HepG2 (cell line): ENCODE measurements at regions not wholly inside any gene's neighbourhood (a gene's known extent, or its start where the extent isn't known, plus 50 kb on each side); places are given as distances from the start of the nearest gene placed in this dataset.

ENCODE experiments used
- ATAC-seq: fragments of 200-7000 bp; cut with Tn5 transposase; 3 replicates; pipeline ENCODE4 v1.9.1; 2020; ENCODE audit warnings: mild to moderate bottlenecking, moderate library complexity
- BruUV-seq: library from RNA; stranded (reverse); fragments of 400-500 nt; replicated peaks from 2 replicates; lab custom pipeline; 2021; lab: Mats Ljungman, UMichigan
- CTCF ChIA-PET: fragments of 300-600 bp; formaldehyde crosslinking; extraction: SDS; loops from one replicate; lab custom pipeline; 2021; ENCODE audit warnings: low total read pairs, inconsistent platforms, low intra/inter-chr PET ratio; lab: Yijun Ruan, JAX
- POLR2A ChIA-PET: fragments of 350-600 bp; sonication (Branson Sonifier 250); formaldehyde crosslinking; loops from one replicate; lab custom pipeline; 2020; ENCODE audit warnings: antibody characterized with exemption, inconsistent platforms; lab: Yijun Ruan, JAX
- DNase-seq: peaks from one replicate; pipeline ENCODE4 v3.0.0-alpha.2; 2015; ENCODE audit warnings: low spot score
- FAIRE-seq: peaks from 3 replicates; lab custom pipeline; 2011; peaks lifted over from hg19 to GRCh38; lab: Jason Lieb, UNC
- H2AFZ ChIP-seq: one replicate; pipeline ENCODE4 v1.6.1; 2011; ENCODE audit warnings: low read length, inconsistent platforms
- H3K27ac ChIP-seq: fragments of 300-600 bp; 3 replicates; pipeline ENCODE4 v1.8.0; 2011; ENCODE audit warnings: mixed run types, mild to moderate bottlenecking, mixed read lengths, low read length, inconsistent platforms; ENCODE audit not compliant: insufficient read depth; ENCODE audit errors: extremely low read length
- H3K27me3 ChIP-seq, 2 experiments: fragments of 200-600 bp in 1 of 2; 2 replicates in 1 of 2; 3 replicates in 1 of 2; pipeline versions ENCODE4 v1.6.0 to v1.8.0; 2011; ENCODE audit warnings: low read length in 2 of 2, mild to moderate bottlenecking in 2 of 2, moderate library complexity in 2 of 2, inconsistent platforms in 1 of 2; ENCODE audit not compliant: insufficient read depth in 2 of 2, control insufficient read depth in 1 of 2
- H3K36me3 ChIP-seq, 2 experiments: fragments of 200-600 bp in 1 of 2; replicated peaks in 1 of 2; 2 replicates in 1 of 2; 3 replicates in 1 of 2; pipeline versions ENCODE4 v1.5.1 to v1.8.0; 2011; ENCODE audit warnings: low read length in 2 of 2, inconsistent platforms in 1 of 2; ENCODE audit not compliant: insufficient read depth in 2 of 2, control insufficient read depth in 1 of 2
- H3K4me1 ChIP-seq: 2 replicates; pipeline ENCODE4 v1.5.1; 2012; ENCODE audit warnings: low read length, inconsistent platforms; ENCODE audit not compliant: insufficient read depth
- H3K4me2 ChIP-seq: 2 replicates; pipeline ENCODE4 v1.6.0; 2011; ENCODE audit warnings: low read depth, low read length, inconsistent platforms
- H3K4me3 ChIP-seq, 3 experiments: fragments of 200-600 bp in 1 of 3; sonication (generic), shearing (Covaris generic) in 1 of 3; replicated peaks in 1 of 3; 2 replicates each; pipeline ENCODE4 v1.5.1; 2011 to 2016; ENCODE audit warnings: low read length in 3 of 3, inconsistent platforms in 2 of 3, low read depth in 2 of 3, mild to moderate bottlenecking in 2 of 3, control low read depth in 1 of 3, mixed read lengths in 1 of 3; ENCODE audit not compliant: insufficient read depth in 1 of 3
- H3K79me2 ChIP-seq: one replicate; pipeline ENCODE4 v1.6.1; 2011; ENCODE audit warnings: low read length, inconsistent platforms; ENCODE audit not compliant: insufficient read depth
- H3K9ac ChIP-seq: 2 replicates; pipeline ENCODE4 v1.6.0; 2011; ENCODE audit warnings: mild to moderate bottlenecking, low read depth, low read length, inconsistent platforms; ENCODE audit not compliant: insufficient read depth
- H3K9me3 ChIP-seq: 2 replicates; pipeline ENCODE4 v1.5.1; 2012; ENCODE audit warnings: mild to moderate bottlenecking, low read length
- H4K20me1 ChIP-seq: 2 replicates; pipeline ENCODE4 v1.6.0; 2011; ENCODE audit warnings: inconsistent platforms, mild to moderate bottlenecking, low read length, moderate library complexity; ENCODE audit not compliant: insufficient read depth
- ATF7-NPFF ChIP-seq: sonication (generic); formaldehyde crosslinking; IDR thresholded peaks from 2 replicates; pipeline ENCODE4 v1.8.1; 2023; ENCODE audit warnings: mild to moderate bottlenecking, low read depth, missing genetic modification reagents, moderate library complexity
- GPN1 ChIP-seq: sonication (generic); formaldehyde crosslinking; IDR thresholded peaks from 2 replicates; pipeline ENCODE4 v1.5.1; 2020; ENCODE audit warnings: missing genetic modification reagents, borderline replicate concordance
- HMG20B ChIP-seq: conservative IDR thresholded peaks from 2 replicates; pipeline ENCODE4 v1.6.1; 2016; ENCODE audit warnings: missing genetic modification reagents, missing compliant biosample characterization
- IKZF1 ChIP-seq: fragments of 450-650 bp; IDR thresholded peaks from 2 replicates; pipeline ENCODE4 v1.7.1; 2016
- IRF1 ChIP-seq: sonication (generic); formaldehyde crosslinking; IDR thresholded peaks from 2 replicates; pipeline ENCODE4 v1.4.0; 2020; ENCODE audit warnings: low read depth, mild to moderate bottlenecking, missing genetic modification reagents
- TSC22D2 ChIP-seq: sonication (generic); formaldehyde crosslinking; IDR thresholded peaks from 2 replicates; pipeline ENCODE4 v1.5.1; 2020; ENCODE audit warnings: missing genetic modification reagents, mild to moderate bottlenecking, borderline replicate concordance
- ZBTB25 ChIP-seq: IDR thresholded peaks from 2 replicates; pipeline ENCODE4 v1.6.1; 2018; ENCODE audit warnings: missing genetic modification reagents
- ZBTB4 ChIP-seq: sonication (generic); formaldehyde crosslinking; IDR thresholded peaks from 2 replicates; pipeline ENCODE4 v1.4.0; 2020; ENCODE audit warnings: missing genetic modification reagents, mild to moderate bottlenecking, borderline replicate concordance
- ZBTB43 ChIP-seq: sonication (generic); formaldehyde crosslinking; conservative IDR thresholded peaks from 2 replicates; pipeline ENCODE4 v1.4.0; 2020; ENCODE audit warnings: missing genetic modification reagents
- ZFP36L2 ChIP-seq: sonication (generic); formaldehyde crosslinking; IDR thresholded peaks from 2 replicates; pipeline ENCODE4 v1.4.0; 2020; ENCODE audit warnings: missing genetic modification reagents
- ZKSCAN5 ChIP-seq: sonication (generic); formaldehyde crosslinking; IDR thresholded peaks from 2 replicates; pipeline ENCODE4 v1.5.1; 2020; ENCODE audit warnings: mild to moderate bottlenecking, missing genetic modification reagents
- ZNF383 ChIP-seq: sonication (generic); formaldehyde crosslinking; IDR thresholded peaks from 2 replicates; pipeline ENCODE4 v1.4.0; 2020; ENCODE audit warnings: missing genetic modification reagents, mild to moderate bottlenecking, borderline replicate concordance
- ZNF501 ChIP-seq: sonication (generic); formaldehyde crosslinking; IDR thresholded peaks from 2 replicates; pipeline ENCODE4 v1.5.1; 2020; ENCODE audit warnings: mild to moderate bottlenecking, moderate library complexity, missing genetic modification reagents
- ZNF841 ChIP-seq: sonication (generic); formaldehyde crosslinking; IDR thresholded peaks from 2 replicates; pipeline ENCODE4 v1.8.1; 2023; ENCODE audit warnings: missing genetic modification reagents, borderline replicate concordance
- ZZZ3 ChIP-seq: sonication (generic); formaldehyde crosslinking; IDR thresholded peaks from 2 replicates; pipeline ENCODE4 v1.4.0; 2020; ENCODE audit warnings: missing genetic modification reagents, mild to moderate bottlenecking, borderline replicate concordance
- WGBS: methylation state at CpG from one replicate; pipeline ENCODE4 v1.1.6; 2017; ENCODE audit warnings: low lambda C conversion rate; 5-methylcytosine and 5-hydroxymethylcytosine counted together
- in situ Hi-C: cut with HindIII; loops from 2 replicates; pipeline ENCODE4 v1.10.0; 2017; ENCODE audit warnings: low pct_unique_long_range_greater_than_20kb; ENCODE audit not compliant: extremely low pct_ligation_motif_present
- intact Hi-C: fragments of 100-400 bp; cut with micrococcal nuclease; formaldehyde crosslinking; loops from one replicate; pipeline ENCODE4 v1.10.0; 2022; ENCODE audit not compliant: unreplicated experiment
- TF ChIP-seq, protein P1 (sequence below): sonication (generic); formaldehyde crosslinking; IDR thresholded peaks from 2 replicates; pipeline ENCODE4 v1.5.1; 2020; ENCODE audit warnings: mild to moderate bottlenecking, moderate library complexity, missing genetic modification reagents

GRCh38 chr13:103810026-103810425, 743.8 kb upstream of the SLC10A2 start (continued):
- no peak for TF ChIP-seq ZBTB4

GRCh38 chr13:103805771-103806170, 739.6 kb upstream of the SLC10A2 start:
- Histone ChIP-seq H2AFZ (no peak overlapping the region), H3K27me3 (no peaks in the 10 kb centered on the region), H3K9me3 (peaks cover 64% of the 10 kb centered on the region), H3K4me1 (no peaks in the 10 kb centered on the region), H3K27ac (no peak overlapping the region), H3K79me2 (no peaks in the 10 kb centered on the region), H3K36me3 (no peaks in the 10 kb centered on the region), H3K4me3 (no peak overlapping the region), H3K9ac (no peak overlapping the region), H3K4me2 (no peak overlapping the region), H4K20me1 (no peaks in the 10 kb centered on the region)
- WGBS: 2% methylated on average over 4 of the region's 4 CpGs
- ChIA-PET POLR2A (no interaction called here), CTCF (no interaction called here)
- no TSS peak for BruUV-seq
- ATAC-seq: no peak
- intact Hi-C loops (no loop called here), in situ Hi-C loops (no loop called here)
- no peak for DNase-seq
- FAIRE-seq: no peak
- TF ChIP-seq ZNF383 (CRISPR knock-in tag) (no peak), GPN1 (CRISPR knock-in tag) (no peak), ZFP36L2 (CRISPR knock-in tag) (no peak), ZKSCAN5 (no peak), TSC22D2 (CRISPR knock-in tag) (no peak), ZZZ3 (CRISPR knock-in tag) (no peak), ZBTB25 (CRISPR knock-in tag) (no peak), IKZF1 (no peak), ZNF501 (CRISPR knock-in tag) (no peak), ZNF841 (CRISPR knock-in tag) (no peak), ATF7-NPFF (CRISPR knock-in tag) (no peak), IRF1 (CRISPR knock-in tag) (no peak), ZBTB43 (CRISPR knock-in tag) (no peak), HMG20B (CRISPR knock-in tag) (no peak)
- TF ChIP-seq, protein P1, sequence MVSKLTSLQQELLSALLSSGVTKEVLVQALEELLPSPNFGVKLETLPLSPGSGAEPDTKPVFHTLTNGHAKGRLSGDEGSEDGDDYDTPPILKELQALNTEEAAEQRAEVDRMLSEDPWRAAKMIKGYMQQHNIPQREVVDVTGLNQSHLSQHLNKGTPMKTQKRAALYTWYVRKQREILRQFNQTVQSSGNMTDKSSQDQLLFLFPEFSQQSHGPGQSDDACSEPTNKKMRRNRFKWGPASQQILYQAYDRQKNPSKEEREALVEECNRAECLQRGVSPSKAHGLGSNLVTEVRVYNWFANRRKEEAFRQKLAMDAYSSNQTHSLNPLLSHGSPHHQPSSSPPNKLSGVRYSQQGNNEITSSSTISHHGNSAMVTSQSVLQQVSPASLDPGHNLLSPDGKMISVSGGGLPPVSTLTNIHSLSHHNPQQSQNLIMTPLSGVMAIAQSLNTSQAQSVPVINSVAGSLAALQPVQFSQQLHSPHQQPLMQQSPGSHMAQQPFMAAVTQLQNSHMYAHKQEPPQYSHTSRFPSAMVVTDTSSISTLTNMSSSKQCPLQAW (CRISPR knock-in tag): no peak
